SIG-M5 (cell line): ENCODE measurements at regions not wholly inside any gene's neighbourhood (a gene's known extent, or its start where the extent isn't known, plus 50 kb on each side); places are given as distances from the start of the nearest gene placed in this dataset.
"Not testable (repeated sequence)": the region's sequence is repeated elsewhere in the genome, so short reads cannot be mapped to it uniquely, and the experiment has no call there.

Experiments
- DNase-seq: peaks from one replicate; lab custom pipeline; 2025; lab: John Stamatoyannopoulos, UW

- no peak for DNase-seq
Observed at GRCh38 chr5:118552146-118552545, 436.2 kb downstream of the DTWD2 start.

GRCh38 chr5:118551716-118552115, 436.6 kb downstream of the DTWD2 start:
- no peak for DNase-seq

GRCh38 chr5:118551031-118551430, 437.3 kb downstream of the DTWD2 start:
- no peak for DNase-seq

GRCh38 chr5:118548761-118549720, 439.3 kb downstream of the DTWD2 start:
- DNase-seq, result no peak

GRCh38 chr5:118545470-118545869, 442.9 kb downstream of the DTWD2 start:
- no peak for DNase-seq

GRCh38 chr5:118544887-118545449, 443.4 kb downstream of the DTWD2 start:
- DNase-seq, result no peak

- no peak for DNase-seq
Observed at GRCh38 chr5:118533923-118534322, 454.4 kb downstream of the DTWD2 start.

GRCh38 chr5:118533156-118533555, 455.2 kb downstream of the DTWD2 start:
- no peak for DNase-seq

- no peak for DNase-seq
Observed at GRCh38 chr5:118531276-118531675, 457.1 kb downstream of the DTWD2 start.

- no peak for DNase-seq
Observed at GRCh38 chr5:118529361-118530144, 458.8 kb downstream of the DTWD2 start.

GRCh38 chr5:118522626-118523025, 465.7 kb downstream of the DTWD2 start:
- no peak for DNase-seq

GRCh38 chr5:118520771-118521415, 467.5 kb downstream of the DTWD2 start:
- DNase-seq, result no peak

GRCh38 chr5:118519466-118519865, 468.9 kb downstream of the DTWD2 start:
- DNase-seq, result no peak

GRCh38 chr5:118518720-118519119, 469.6 kb downstream of the DTWD2 start:
- no peak for DNase-seq

- DNase-seq, result no peak
Observed at GRCh38 chr5:118511846-118512245, 476.5 kb downstream of the DTWD2 start.

- no peak for DNase-seq
Observed at GRCh38 chr5:118506217-118506852, 482.0 kb downstream of the DTWD2 start.

- not testable (repeated sequence) for DNase-seq
Observed at GRCh38 chr5:118502232-118502631, 486.1 kb downstream of the DTWD2 start.

GRCh38 chr5:118491351-118491750, 497.0 kb downstream of the DTWD2 start:
- DNase-seq, result no peak

- no peak for DNase-seq
Observed at GRCh38 chr5:118486647-118487225, 501.6 kb downstream of the DTWD2 start.

GRCh38 chr5:118479285-118479684, 509.1 kb downstream of the DTWD2 start:
- DNase-seq, result no peak

GRCh38 chr5:118478852-118479251, 509.5 kb downstream of the DTWD2 start:
- DNase-seq, result no peak
